WTC11 (cell line): ENCODE measurements at regions not wholly inside any gene's neighbourhood (a gene's known extent, or its start where the extent isn't known, plus 50 kb on each side); places are given as distances from the start of the nearest gene placed in this dataset.

ENCODE experiments used
- ATAC-seq: fragments of 200-7000 bp; cut with Tn5 transposase; 2 replicates; pipeline ENCODE4 v1.10.0; 2021; ENCODE audit warnings: mild to moderate bottlenecking, moderate library complexity
- CTCF ChIA-PET: fragments of 300-600 bp; sonication (Branson Sonifier 250); formaldehyde crosslinking; loops from one replicate; lab custom pipeline; 2021; ENCODE audit warnings: antibody characterized with exemption; lab: Charles Lee
- POLR2A ChIA-PET: fragments of 350-600 bp; sonication (Branson Sonifier 250); formaldehyde crosslinking; loops from one replicate; lab custom pipeline; 2021; ENCODE audit warnings: antibody characterized with exemption; lab: Charles Lee
- DNase-seq: peaks from one replicate; pipeline ENCODE4 v3.0.0; 2021; ENCODE audit warnings: low spot score
- H3K27ac Mint-ChIP-seq: 2 replicates; pipeline ENCODE4 v1.8.0; 2021; ENCODE audit warnings: mixed read lengths
- H3K27me3 Mint-ChIP-seq: 2 replicates; pipeline ENCODE4 v1.8.0; 2021; ENCODE audit warnings: low read depth, mild to moderate bottlenecking, moderate library complexity, mixed read lengths
- H3K36me3 Mint-ChIP-seq: 2 replicates; pipeline ENCODE4 v1.8.0; 2021; ENCODE audit warnings: mixed read lengths
- H3K4me1 Mint-ChIP-seq: 2 replicates; pipeline ENCODE4 v1.8.0; 2022; ENCODE audit warnings: mixed read lengths
- H3K4me3 Mint-ChIP-seq: 2 replicates; pipeline ENCODE4 v1.8.0; 2021; ENCODE audit warnings: mild to moderate bottlenecking, moderate library complexity, mixed read lengths
- H3K9me3 Mint-ChIP-seq: 2 replicates; pipeline ENCODE4 v1.8.0; 2021; ENCODE audit warnings: mixed read lengths
- ATF1 ChIP-seq: sonication (generic); formaldehyde crosslinking; IDR thresholded peaks from 2 replicates; pipeline ENCODE4 v1.8.1; 2023; ENCODE audit warnings: mild to moderate bottlenecking, moderate library complexity, missing genetic modification reagents
- ATF2 ChIP-seq: sonication (generic); formaldehyde crosslinking; IDR thresholded peaks from 2 replicates; pipeline ENCODE4 v1.8.1; 2022; ENCODE audit warnings: low read depth, missing genetic modification reagents, borderline replicate concordance
- ATF6 ChIP-seq: sonication (generic); formaldehyde crosslinking; IDR thresholded peaks from 2 replicates; pipeline ENCODE4 v1.8.1; 2023; ENCODE audit warnings: mild to moderate bottlenecking, missing genetic modification reagents
- CREB1 ChIP-seq: sonication (generic); formaldehyde crosslinking; IDR thresholded peaks from 2 replicates; pipeline ENCODE4 v1.8.0; 2023; ENCODE audit warnings: mild to moderate bottlenecking, missing genetic modification reagents
- CREM ChIP-seq: sonication (generic); formaldehyde crosslinking; IDR thresholded peaks from 2 replicates; pipeline ENCODE4 v1.8.1; 2022; ENCODE audit warnings: mild to moderate bottlenecking, missing genetic modification reagents, moderate library complexity
- E2F5 ChIP-seq: sonication (generic); formaldehyde crosslinking; IDR thresholded peaks from 2 replicates; pipeline ENCODE4 v1.8.1; 2022; ENCODE audit warnings: mild to moderate bottlenecking, moderate library complexity, missing genetic modification reagents
- EMX1 ChIP-seq: fragments of 250-450 bp; sonication (Bioruptor Pico); IDR thresholded peaks from 2 replicates; pipeline ENCODE4 v1.8.0; 2021; ENCODE audit warnings: mild to moderate bottlenecking
- ERG ChIP-seq: fragments of 250-450 bp; sonication (Bioruptor Pico); IDR thresholded peaks from 2 replicates; pipeline ENCODE4 v1.8.0; 2021; ENCODE audit warnings: mild to moderate bottlenecking
- GRHL2 ChIP-seq: fragments of 250-450 bp; sonication (Bioruptor Pico); IDR thresholded peaks from 2 replicates; pipeline ENCODE4 v1.8.0; 2022; ENCODE audit warnings: mild to moderate bottlenecking, moderate library complexity; ENCODE audit not compliant: insufficient replicate concordance, severe bottlenecking
- KAT7 ChIP-seq: sonication (generic); formaldehyde crosslinking; IDR thresholded peaks from 2 replicates; pipeline ENCODE4 v1.8.1; 2023; ENCODE audit warnings: missing genetic modification reagents, mild to moderate bottlenecking, borderline replicate concordance
- MXD4 ChIP-seq: fragments of 250-450 bp; sonication (Bioruptor Pico); IDR thresholded peaks from 2 replicates; pipeline ENCODE4 v1.8.0; 2021; ENCODE audit warnings: mild to moderate bottlenecking, moderate library complexity, borderline replicate concordance
- NFE2L1 ChIP-seq: sonication (generic); formaldehyde crosslinking; IDR thresholded peaks from 2 replicates; pipeline ENCODE4 v1.8.1; 2023; ENCODE audit warnings: missing genetic modification reagents
- NFYB ChIP-seq: sonication (generic); formaldehyde crosslinking; conservative IDR thresholded peaks from 2 replicates; pipeline ENCODE4 v1.8.0; 2022; ENCODE audit warnings: low read depth, missing genetic modification reagents
- PREB ChIP-seq: sonication (generic); formaldehyde crosslinking; IDR thresholded peaks from 2 replicates; pipeline ENCODE4 v1.8.1; 2022; ENCODE audit warnings: mild to moderate bottlenecking, missing genetic modification reagents, moderate library complexity, borderline replicate concordance
- PRRX2 ChIP-seq: fragments of 250-450 bp; sonication (Bioruptor Pico); IDR thresholded peaks from 2 replicates; pipeline ENCODE4 v1.8.0; 2021; ENCODE audit warnings: mild to moderate bottlenecking
- RORB ChIP-seq: fragments of 250-450 bp; sonication (Bioruptor Pico); IDR thresholded peaks from 2 replicates; pipeline ENCODE4 v1.9.0; 2021; ENCODE audit warnings: mild to moderate bottlenecking
- SMAD3 ChIP-seq: sonication (generic); formaldehyde crosslinking; IDR thresholded peaks from 2 replicates; pipeline ENCODE4 v1.8.0; 2022; ENCODE audit warnings: missing genetic modification reagents, mild to moderate bottlenecking, borderline replicate concordance
- TEAD1 ChIP-seq: sonication (generic); formaldehyde crosslinking; IDR thresholded peaks from 2 replicates; pipeline ENCODE4 v1.8.0; 2022; ENCODE audit warnings: mild to moderate bottlenecking, missing genetic modification reagents
- ZMAT4 ChIP-seq: fragments of 250-450 bp; sonication (Bioruptor Pico); IDR thresholded peaks from 2 replicates; pipeline ENCODE4 v1.9.0; 2021; ENCODE audit warnings: mild to moderate bottlenecking
- ZNF281 ChIP-seq: sonication (generic); formaldehyde crosslinking; IDR thresholded peaks from 2 replicates; pipeline ENCODE4 v1.8.0; 2023; ENCODE audit warnings: mild to moderate bottlenecking, missing genetic modification reagents
- ZNF317 ChIP-seq: sonication (generic); formaldehyde crosslinking; IDR thresholded peaks from 2 replicates; pipeline ENCODE4 v1.8.1; 2023; ENCODE audit warnings: low read depth, mild to moderate bottlenecking, moderate library complexity, missing genetic modification reagents, borderline replicate concordance

- CTCF ChIA-PET: no interaction called here
- H3K4me3 Mint-ChIP-seq: no peak overlapping the region
- POLR2A ChIA-PET: no interaction called here
- TF ChIP-seq PREB: no peak
- TF ChIP-seq MXD4 (CRISPR knock-in tag): no peak
- no peak for TF ChIP-seq EMX1
- no peak for TF ChIP-seq ATF2 (CRISPR knock-in tag)
- no peak for TF ChIP-seq RORB (CRISPR knock-in tag)
- TF ChIP-seq GRHL2 (CRISPR knock-in tag): no peak
- no peak for TF ChIP-seq ZNF317 (CRISPR knock-in tag)
- TF ChIP-seq ZNF281 (CRISPR knock-in tag): no peak
- TF ChIP-seq ERG (CRISPR knock-in tag): no peak
- no peak for TF ChIP-seq NFYB (CRISPR knock-in tag)
- no peak for TF ChIP-seq ATF6 (CRISPR knock-in tag)
- no peak for TF ChIP-seq NFE2L1 (CRISPR knock-in tag)
- TF ChIP-seq, all 79 proteins: peak for 0
- H3K4me1 Mint-ChIP-seq: peaks cover 14% of the 10 kb centered on the region
- ATAC-seq (no peak), DNase-seq (no peak)
- no peaks in the 10 kb centered on the region for H3K27me3 Mint-ChIP-seq
- H3K36me3 Mint-ChIP-seq: no peaks in the 10 kb centered on the region
- H3K9me3 Mint-ChIP-seq: no peaks in the 10 kb centered on the region
- H3K27ac Mint-ChIP-seq: no peak overlapping the region
Measured at GRCh38 chr18:10244341-10244740, 210.1 kb upstream of the APCDD1 start.

GRCh38 chr18:10245031-10245845 is 209.2 kb upstream of the APCDD1 start:
- no peak overlapping the region for H3K27ac Mint-ChIP-seq
- ChIA-PET CTCF (no interaction called here), POLR2A (no interaction called here)
- H3K36me3 Mint-ChIP-seq: no peaks in the 10 kb centered on the region
- no peaks in the 10 kb centered on the region for H3K27me3 Mint-ChIP-seq
- H3K9me3 Mint-ChIP-seq: peaks cover 2% of the 10 kb centered on the region
- DNase-seq: no peak
- no peak overlapping the region for H3K4me3 Mint-ChIP-seq
- ATAC-seq: no peak
- peaks cover 14% of the 10 kb centered on the region for H3K4me1 Mint-ChIP-seq
- TF ChIP-seq KAT7 (no peak), CREM (no peak), SMAD3 (no peak), PRRX2 (no peak), ZMAT4 (CRISPR knock-in tag) (no peak), ATF2 (CRISPR knock-in tag) (no peak), E2F5 (CRISPR knock-in tag) (no peak), TEAD1 (CRISPR knock-in tag) (no peak), CREB1 (no peak), PREB (no peak), ATF1 (no peak)
